ENCODE measurements at regions not wholly inside any gene's neighbourhood (a gene's known extent, or its start where the extent isn't known, plus 50 kb on each side); places are given as distances from the start of the nearest gene placed in this dataset.

- TF ChIP-seq, protein P1, sequence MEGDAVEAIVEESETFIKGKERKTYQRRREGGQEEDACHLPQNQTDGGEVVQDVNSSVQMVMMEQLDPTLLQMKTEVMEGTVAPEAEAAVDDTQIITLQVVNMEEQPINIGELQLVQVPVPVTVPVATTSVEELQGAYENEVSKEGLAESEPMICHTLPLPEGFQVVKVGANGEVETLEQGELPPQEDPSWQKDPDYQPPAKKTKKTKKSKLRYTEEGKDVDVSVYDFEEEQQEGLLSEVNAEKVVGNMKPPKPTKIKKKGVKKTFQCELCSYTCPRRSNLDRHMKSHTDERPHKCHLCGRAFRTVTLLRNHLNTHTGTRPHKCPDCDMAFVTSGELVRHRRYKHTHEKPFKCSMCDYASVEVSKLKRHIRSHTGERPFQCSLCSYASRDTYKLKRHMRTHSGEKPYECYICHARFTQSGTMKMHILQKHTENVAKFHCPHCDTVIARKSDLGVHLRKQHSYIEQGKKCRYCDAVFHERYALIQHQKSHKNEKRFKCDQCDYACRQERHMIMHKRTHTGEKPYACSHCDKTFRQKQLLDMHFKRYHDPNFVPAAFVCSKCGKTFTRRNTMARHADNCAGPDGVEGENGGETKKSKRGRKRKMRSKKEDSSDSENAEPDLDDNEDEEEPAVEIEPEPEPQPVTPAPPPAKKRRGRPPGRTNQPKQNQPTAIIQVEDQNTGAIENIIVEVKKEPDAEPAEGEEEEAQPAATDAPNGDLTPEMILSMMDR (conservative IDR thresholded peaks at IDR 0.05 in 1 of 2, IDR thresholded peaks at IDR 0.05 in 1 of 2; ENCODE audit: low read depth in 1 of 2, low read length in 2 of 2) = no peak
- no peak for TF ChIP-seq EZH2 (IDR thresholded peaks at IDR 0.05; ENCODE audit: low read length, missing control alignments)
- H3K9me3 ChIP-seq (ENCODE audit: control insufficient read depth, insufficient read depth, low read depth, low read length) = no peaks in the 10 kb centered on the region
- no peaks in the 10 kb centered on the region for H4K20me1 ChIP-seq (ENCODE audit: control insufficient read depth, extremely low read depth, insufficient read depth, low read length)
- no peak overlapping the region for H3K9ac ChIP-seq (ENCODE audit: insufficient read depth, low read length)
- H3K27me3 ChIP-seq (ENCODE audit: control insufficient read depth, insufficient read depth, low read length) = no peaks in the 10 kb centered on the region
- peaks cover 10% of the 10 kb centered on the region for H3K4me1 ChIP-seq (ENCODE audit: control insufficient read depth, extremely low read depth, insufficient read depth, low read length)
- no peak for DNase-seq (ENCODE audit: low read depth in 2 of 2)
- no peak overlapping the region for H3K4me3 ChIP-seq (replicated peaks in 1 of 4; ENCODE audit: control extremely low read depth in 1 of 4, insufficient read depth in 1 of 4, low read depth in 3 of 4, low read length in 4 of 4)
- no peak overlapping the region for H3K4me2 ChIP-seq (ENCODE audit: extremely low read depth, insufficient read depth, low read length)
- H2AFZ ChIP-seq (ENCODE audit: low read length) = no peak overlapping the region
- no peak overlapping the region for H3K27ac ChIP-seq (ENCODE audit: insufficient read depth, low read length)
- no peaks in the 10 kb centered on the region for H3K79me2 ChIP-seq (ENCODE audit: control insufficient read depth, insufficient read depth, low read length)
- H3K36me3 ChIP-seq (ENCODE audit: control insufficient read depth, insufficient read depth, low read length) = no peaks in the 10 kb centered on the region
These were observed 582.0 kb downstream of the SPRY1 start for GRCh38 chr4:123978637-123979036.

GRCh38 chr4:123980736-123981300 lies 584.2 kb downstream of the SPRY1 start:
- Histone ChIP-seq H2AFZ (ENCODE audit: low read length) (no peak overlapping the region), H3K4me2 (ENCODE audit: extremely low read depth, insufficient read depth, low read length) (no peak overlapping the region), H4K20me1 (ENCODE audit: control insufficient read depth, extremely low read depth, insufficient read depth, low read length) (no peaks in the 10 kb centered on the region), H3K9ac (ENCODE audit: insufficient read depth, low read length) (no peak overlapping the region), H3K27ac (ENCODE audit: insufficient read depth, low read length) (no peak overlapping the region), H3K79me2 (ENCODE audit: control insufficient read depth, insufficient read depth, low read length) (no peaks in the 10 kb centered on the region), H3K4me3 (replicated peaks in 1 of 4; ENCODE audit: control extremely low read depth in 1 of 4, insufficient read depth in 1 of 4, low read depth in 3 of 4, low read length in 4 of 4) (no peak overlapping the region), H3K36me3 (ENCODE audit: control insufficient read depth, insufficient read depth, low read length) (no peaks in the 10 kb centered on the region), H3K4me1 (ENCODE audit: control insufficient read depth, extremely low read depth, insufficient read depth, low read length) (peaks cover 10% of the 10 kb centered on the region), H3K9me3 (ENCODE audit: control insufficient read depth, insufficient read depth, low read depth, low read length) (no peaks in the 10 kb centered on the region), H3K27me3 (ENCODE audit: control insufficient read depth, insufficient read depth, low read length) (no peaks in the 10 kb centered on the region)
- no peak for TF ChIP-seq EZH2 (IDR thresholded peaks at IDR 0.05; ENCODE audit: low read length, missing control alignments)
- TF ChIP-seq, protein P1 (conservative IDR thresholded peaks at IDR 0.05 in 1 of 2, IDR thresholded peaks at IDR 0.05 in 1 of 2; ENCODE audit: low read depth in 1 of 2, low read length in 2 of 2) = no peak
- DNase-seq (ENCODE audit: low read depth in 2 of 2) = no peak

DNA sequence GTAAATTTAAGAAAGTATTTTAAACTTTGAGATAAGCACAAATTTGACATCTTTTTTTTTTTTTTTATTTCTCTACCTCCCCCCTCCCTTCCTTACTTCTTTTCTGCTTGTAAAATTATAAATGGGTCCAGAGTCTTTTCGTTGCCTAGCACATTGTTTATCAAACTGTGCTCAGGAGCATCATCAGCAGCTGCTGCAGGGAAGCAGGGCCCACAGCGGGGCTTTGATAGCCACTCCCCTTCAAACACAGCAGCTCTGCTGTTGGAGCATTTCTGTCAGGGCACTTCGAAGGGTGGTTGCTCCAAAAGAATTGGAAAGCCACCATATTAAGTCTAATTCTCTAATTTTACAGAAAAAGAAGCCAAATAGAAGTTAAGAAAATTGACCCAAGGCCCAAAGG lies 588.3 kb downstream of the SPRY1 start:
- Histone ChIP-seq H3K4me1 (ENCODE audit: control insufficient read depth, extremely low read depth, insufficient read depth, low read length) (peaks cover 3% of the 10 kb centered on the region), H3K27me3 (ENCODE audit: control insufficient read depth, insufficient read depth, low read length) (no peaks in the 10 kb centered on the region), H3K9ac (ENCODE audit: insufficient read depth, low read length) (no peak overlapping the region), H3K27ac (ENCODE audit: insufficient read depth, low read length) (no peak overlapping the region), H4K20me1 (ENCODE audit: control insufficient read depth, extremely low read depth, insufficient read depth, low read length) (no peaks in the 10 kb centered on the region), H3K4me2 (ENCODE audit: extremely low read depth, insufficient read depth, low read length) (no peak overlapping the region), H2AFZ (ENCODE audit: low read length) (no peak overlapping the region), H3K79me2 (ENCODE audit: control insufficient read depth, insufficient read depth, low read length) (no peaks in the 10 kb centered on the region), H3K4me3 (replicated peaks in 1 of 4; ENCODE audit: control extremely low read depth in 1 of 4, insufficient read depth in 1 of 4, low read depth in 3 of 4, low read length in 4 of 4) (no peak overlapping the region), H3K9me3 (ENCODE audit: control insufficient read depth, insufficient read depth, low read depth, low read length) (no peaks in the 10 kb centered on the region), H3K36me3 (ENCODE audit: control insufficient read depth, insufficient read depth, low read length) (no peaks in the 10 kb centered on the region)
- no peak for TF ChIP-seq EZH2 (IDR thresholded peaks at IDR 0.05; ENCODE audit: low read length, missing control alignments)
- TF ChIP-seq, protein P1 (conservative IDR thresholded peaks at IDR 0.05 in 1 of 2, IDR thresholded peaks at IDR 0.05 in 1 of 2; ENCODE audit: low read depth in 1 of 2, low read length in 2 of 2) = no peak
- peak in 1 of 2 donors; percentile 18 for DNase-seq (ENCODE audit: low read depth in 2 of 2)

All from fibroblast of lung (primary cell).